ENCODE measurements at regions not wholly inside any gene's neighbourhood (a gene's known extent, or its start where the extent isn't known, plus 50 kb on each side); places are given as distances from the start of the nearest gene placed in this dataset.

- TF ChIP-seq CTCF (conservative IDR thresholded peaks at IDR 0.05; ENCODE audit: low read depth, low read length) (no peak), EZH2 (IDR thresholded peaks at IDR 0.05; ENCODE audit: borderline replicate concordance, low read depth, low read length, poor library complexity, severe bottlenecking) (no peak)
Observed at GRCh38 chr12:107322063-107322462, 228.7 kb upstream of the CRY1 start.
